Endothelial cell of umbilical vein (primary cell): ENCODE measurements at regions not wholly inside any gene's neighbourhood (a gene's known extent, or its start where the extent isn't known, plus 50 kb on each side); places are given as distances from the start of the nearest gene placed in this dataset.

Experiments used
- BruUV-seq: library from RNA; stranded (reverse); fragments of 400-500 nt; replicated peaks from 2 replicates; lab custom pipeline; 2021; lab: Mats Ljungman, UMichigan
- CTCF ChIA-PET: fragments of 300-600, 350-600 bp; sonication (Branson Sonifier 250); formaldehyde crosslinking; loops from one replicate; lab custom pipeline; 2021; ENCODE audit warnings: antibody characterized with exemption, inconsistent platforms; lab: Charles Lee
- POLR2A ChIA-PET: fragments of 300-600, 350-600 bp; sonication (Branson Sonifier 250); formaldehyde crosslinking; loops from one replicate; lab custom pipeline; 2021; ENCODE audit warnings: antibody characterized with exemption, inconsistent platforms; lab: Charles Lee
- DNase-seq: peaks from one replicate; pipeline ENCODE4 v3.0.0-alpha.2; 2011; ENCODE audit warnings: low read depth, low spot score
- FAIRE-seq: peaks from 2 replicates; lab custom pipeline; 2011; peaks lifted over from hg19 to GRCh38; lab: Jason Lieb, UNC
- H2AFZ ChIP-seq: 2 replicates; pipeline ENCODE4 v1.6.0; 2012; ENCODE audit warnings: low read depth, low read length, control low read depth, inconsistent platforms
- H3K27ac ChIP-seq: 2 replicates; pipeline ENCODE4 v1.5.1; 2011; ENCODE audit warnings: low read depth, mild to moderate bottlenecking, control low read depth, low read length, moderate library complexity; ENCODE audit not compliant: insufficient read depth
- H3K27me3 ChIP-seq, 2 experiments: 2 replicates each; pipeline versions ENCODE4 v1.6.0 to v1.6.1; 2011; ENCODE audit warnings: low read length in 2 of 2, mixed read lengths in 1 of 2; ENCODE audit not compliant: control insufficient read depth in 2 of 2, insufficient read depth in 2 of 2
- H3K36me3 ChIP-seq, 2 experiments: 2 replicates in 1 of 2; 3 replicates in 1 of 2; pipeline ENCODE4 v1.5.1; 2011; ENCODE audit warnings: low read length in 2 of 2, mild to moderate bottlenecking in 1 of 2, moderate library complexity in 1 of 2; ENCODE audit not compliant: control insufficient read depth in 2 of 2, insufficient read depth in 2 of 2; ENCODE audit errors: extremely low read depth in 1 of 2
- H3K4me1 ChIP-seq: 3 replicates; pipeline ENCODE4 v1.5.1; 2011; ENCODE audit warnings: mild to moderate bottlenecking, low read length; ENCODE audit not compliant: control insufficient read depth, insufficient read depth; ENCODE audit errors: extremely low read depth
- H3K4me2 ChIP-seq: 2 replicates; pipeline ENCODE4 v1.6.1; 2011; ENCODE audit warnings: low read length, control low read depth, mixed read lengths; ENCODE audit not compliant: insufficient read depth
- H3K4me3 ChIP-seq, 3 experiments: fragments of 200-600 bp in 1 of 3; sonication (generic), shearing (Covaris generic) in 1 of 3; replicated peaks in 1 of 3; 2 replicates each; pipeline ENCODE4 v1.5.1; 2011 to 2016; ENCODE audit warnings: control low read depth in 3 of 3, low read length in 3 of 3, mild to moderate bottlenecking in 2 of 3, inconsistent platforms in 1 of 3, low read depth in 1 of 3, moderate library complexity in 1 of 3; ENCODE audit not compliant: insufficient read depth in 1 of 3
- H3K79me2 ChIP-seq: 2 replicates; pipeline ENCODE4 v1.6.0; 2012; ENCODE audit warnings: low read length, inconsistent platforms; ENCODE audit not compliant: control insufficient read depth, insufficient read depth
- H3K9ac ChIP-seq: replicated peaks from 2 replicates; pipeline ENCODE3; 2011; ENCODE audit warnings: low read length, control low read depth; ENCODE audit not compliant: insufficient read depth; ENCODE audit errors: extremely low read depth
- H3K9me1 ChIP-seq: replicated peaks from 3 replicates; pipeline ENCODE4 v1.6.0; 2011; ENCODE audit warnings: mild to moderate bottlenecking, low read length; ENCODE audit not compliant: control insufficient read depth, insufficient read depth; ENCODE audit errors: extremely low read depth
- H3K9me3 ChIP-seq: replicated peaks from 2 replicates; pipeline ENCODE4 v1.5.1; 2012; ENCODE audit warnings: low read length, inconsistent platforms; ENCODE audit not compliant: control insufficient read depth, insufficient read depth
- H4K20me1 ChIP-seq: replicated peaks from 2 replicates; pipeline ENCODE3; 2011; ENCODE audit warnings: mild to moderate bottlenecking, low read length; ENCODE audit not compliant: control insufficient read depth, insufficient read depth; ENCODE audit errors: extremely low read depth
- CTCF ChIP-seq, 2 donors: IDR thresholded peaks; 1 replicate in 1 of 2; 2 replicates in 1 of 2; pipeline ENCODE4 v1.5.1; 2011; ENCODE audit warnings: low read length in 2 of 2, mild to moderate bottlenecking in 2 of 2, moderate library complexity in 2 of 2, control low read depth in 1 of 2, inconsistent platforms in 1 of 2, low read depth in 1 of 2; ENCODE audit not compliant: insufficient read depth in 1 of 2; ENCODE audit errors: extremely low read depth in 1 of 2
- EZH2 ChIP-seq: IDR thresholded peaks from 2 replicates; pipeline ENCODE4 v1.6.1; 2012; ENCODE audit warnings: borderline replicate concordance, low read depth, mild to moderate bottlenecking, moderate library complexity, low read length, inconsistent platforms; ENCODE audit not compliant: severe bottlenecking
- FOS ChIP-seq: IDR thresholded peaks from 2 replicates; pipeline ENCODE4 v1.6.1; 2011; ENCODE audit warnings: mild to moderate bottlenecking, low read length, moderate library complexity, borderline replicate concordance; ENCODE audit not compliant: insufficient read depth
- GATA2 ChIP-seq: IDR thresholded peaks from 2 replicates; pipeline ENCODE4 v1.7.0; 2011; ENCODE audit warnings: low read depth, mild to moderate bottlenecking, moderate library complexity, mixed read lengths, low read length; ENCODE audit not compliant: insufficient read length, insufficient read depth
- JUN ChIP-seq: IDR thresholded peaks from 2 replicates; pipeline ENCODE4 v1.6.1; 2011; ENCODE audit warnings: borderline replicate concordance, low read depth; ENCODE audit not compliant: insufficient read length, insufficient read depth
- MAX ChIP-seq: IDR thresholded peaks from 2 replicates; pipeline ENCODE4 v1.6.1; 2011; ENCODE audit not compliant: insufficient read depth, insufficient read length
- MYC ChIP-seq: IDR thresholded peaks from one replicate; pipeline ENCODE4 v1.6.1; 2011; ENCODE audit warnings: mild to moderate bottlenecking, low read depth, low read length
- POLR2A ChIP-seq: IDR thresholded peaks from 2 replicates; pipeline ENCODE4 v1.6.1; 2012; ENCODE audit warnings: low read depth, mild to moderate bottlenecking, control low read depth, low read length
- POLR2AphosphoS5 ChIP-seq: IDR thresholded peaks from 2 replicates; pipeline ENCODE4 v1.6.1; 2012; ENCODE audit warnings: low read depth, mild to moderate bottlenecking, control low read depth, low read length, moderate library complexity; ENCODE audit not compliant: insufficient read depth
- dilution Hi-C: fragments of 300-500 bp; cut with MboI; formaldehyde crosslinking; loops from one replicate; pipeline ENCODE4 v1.15.0; 2019; ENCODE audit warnings: low sequenced_read_pairs; ENCODE audit not compliant: extremely low pct_ligation_motif_present
- intact Hi-C: fragments of 100-400 bp; cut with micrococcal nuclease; formaldehyde crosslinking; loops from one replicate; pipeline ENCODE4 v1.10.0; 2022

GRCh38 chr18:51531501-51531900 is 334.0 kb upstream of the MEX3C start:
- Histone ChIP-seq H3K4me2 (no peak overlapping the region), H3K4me3 (no peak overlapping the region), H3K9ac (no peak overlapping the region), H3K36me3 (no peaks in the 10 kb centered on the region), H3K4me1 (no peaks in the 10 kb centered on the region), H4K20me1 (no peaks in the 10 kb centered on the region), H3K9me3 (no peaks in the 10 kb centered on the region), H3K9me1 (no peaks in the 10 kb centered on the region), H3K79me2 (no peaks in the 10 kb centered on the region), H3K27ac (no peak overlapping the region), H3K27me3 (no peaks in the 10 kb centered on the region), H2AFZ (no peak overlapping the region)
- no TSS peak for BruUV-seq
- CTCF ChIA-PET, result no interaction called here
- intact Hi-C loops, result no loop called here
- no peak for FAIRE-seq
- no peak for DNase-seq
- TF ChIP-seq CTCF (IDR thresholded peaks at IDR 0.05; ENCODE audit: extremely low read depth in 1 of 2, insufficient read depth in 1 of 2, low read depth in 1 of 2, low read length in 2 of 2), result no peak
- TF ChIP-seq GATA2, result no peak
- TF ChIP-seq MAX, result no peak
- TF ChIP-seq JUN, result no peak
- TF ChIP-seq POLR2A, result no peak
- no peak for TF ChIP-seq MYC
- TF ChIP-seq POLR2AphosphoS5, result no peak
- TF ChIP-seq EZH2, result no peak
- no peak for TF ChIP-seq FOS
- POLR2A ChIA-PET, result no interaction called here
- dilution Hi-C loops, result no loop called here
